GM23338 (cell line): ENCODE measurements at regions not wholly inside any gene's neighbourhood (a gene's known extent, or its start where the extent isn't known, plus 50 kb on each side); places are given as distances from the start of the nearest gene placed in this dataset.

Source experiments
- ATAC-seq: fragments of 200-7000 bp; cut with Tn5 transposase; 3 replicates; pipeline ENCODE4 v1.9.1; 2020
- DNase-seq: peaks from one replicate; pipeline ENCODE4 v3.0.0-alpha.2; 2015; ENCODE audit warnings: low spot score
- H2AFZ ChIP-seq: fragments of 200-600 bp; sonication (generic); 2 replicates; pipeline ENCODE4 v1.8.0; 2016; ENCODE audit warnings: antibody characterized with exemption, mild to moderate bottlenecking, moderate library complexity
- H3F3A ChIP-seq: fragments of 200-600 bp; sonication (generic); replicated peaks from 2 replicates; pipeline ENCODE4 v1.8.0; 2017; ENCODE audit warnings: antibody characterized with exemption, mixed run types, low read depth
- H3K27ac ChIP-seq: fragments of 200-600 bp; sonication (generic); 2 replicates; pipeline ENCODE4 v1.6.1; 2016; ENCODE audit warnings: low read depth
- H3K27me3 ChIP-seq: fragments of 200-600 bp; sonication (generic); 2 replicates; pipeline ENCODE4 v1.8.0; 2016; ENCODE audit warnings: mild to moderate bottlenecking, mixed run types, moderate library complexity; ENCODE audit not compliant: insufficient read depth
- H3K36me3 ChIP-seq: fragments of 200-600 bp; sonication (generic); 2 replicates; pipeline ENCODE4 v1.8.0; 2016; ENCODE audit warnings: mild to moderate bottlenecking; ENCODE audit not compliant: insufficient read depth
- H3K4me1 ChIP-seq: fragments of 200-600 bp; sonication (generic); 2 replicates; pipeline ENCODE4 v1.8.0; 2016; ENCODE audit warnings: mild to moderate bottlenecking, moderate library complexity; ENCODE audit not compliant: insufficient read depth
- H3K4me2 ChIP-seq: fragments of 200-600 bp; sonication (generic); 2 replicates; pipeline ENCODE4 v1.7.1; 2017; ENCODE audit warnings: mixed run types
- H3K4me3 ChIP-seq: fragments of 200-600 bp; sonication (generic); 2 replicates; pipeline ENCODE4 v1.6.1; 2016; ENCODE audit warnings: mixed run types
- H3K79me2 ChIP-seq: fragments of 200-600 bp; sonication (generic); replicated peaks from 2 replicates; pipeline ENCODE4 v1.8.0; 2017; ENCODE audit warnings: mild to moderate bottlenecking; ENCODE audit not compliant: insufficient read depth
- H3K9me2 ChIP-seq: fragments of 200-600 bp; sonication (generic); 2 replicates; pipeline ENCODE4 v1.8.0; 2017; ENCODE audit not compliant: insufficient read depth
- H4K20me1 ChIP-seq: fragments of 200-600 bp; sonication (generic); replicated peaks from 2 replicates; pipeline ENCODE4 v1.8.0; 2017; ENCODE audit warnings: mild to moderate bottlenecking; ENCODE audit not compliant: insufficient read depth
- H3K27ac Mint-ChIP-seq: 2 replicates; pipeline ENCODE4 v1.8.0; 2020; ENCODE audit warnings: inconsistent platforms, mild to moderate bottlenecking, moderate library complexity, mixed read lengths
- H3K27me3 Mint-ChIP-seq: 3 replicates; pipeline ENCODE4 v1.8.0; 2022; ENCODE audit warnings: low read depth, mild to moderate bottlenecking, moderate library complexity, mixed read lengths, inconsistent platforms; ENCODE audit not compliant: insufficient read depth, poor library complexity
- H3K36me3 Mint-ChIP-seq: 3 replicates; pipeline ENCODE4 v1.8.0; 2021; ENCODE audit warnings: low read depth, mild to moderate bottlenecking, inconsistent platforms, moderate library complexity, mixed read lengths
- H3K4me1 Mint-ChIP-seq: 3 replicates; pipeline ENCODE4 v1.8.0; 2020; ENCODE audit warnings: mild to moderate bottlenecking, inconsistent platforms, mixed read lengths
- H3K4me3 Mint-ChIP-seq: 3 replicates; pipeline ENCODE4 v1.8.0; 2021; ENCODE audit warnings: moderate library complexity, mild to moderate bottlenecking, inconsistent platforms, mixed read lengths
- H3K9me3 Mint-ChIP-seq: 3 replicates; pipeline ENCODE4 v1.8.0; 2020; ENCODE audit warnings: moderate library complexity, mild to moderate bottlenecking, inconsistent platforms, mixed read lengths
- CREB1 ChIP-seq: fragments of 250-450 bp; sonication (Bioruptor Pico); IDR thresholded peaks from 2 replicates; pipeline ENCODE4 v1.5.0; 2020; ENCODE audit warnings: low read depth, mild to moderate bottlenecking, moderate library complexity
- EZH2 ChIP-seq: fragments of 200-600 bp; sonication (generic); IDR thresholded peaks from one replicate; pipeline ENCODE4 v1.8.0; 2017; ENCODE audit warnings: antibody characterized with exemption, mild to moderate bottlenecking, low read depth; ENCODE audit not compliant: unreplicated experiment
- EZH2phosphoT487 ChIP-seq: fragments of 200-600 bp; sonication (generic); IDR thresholded peaks from one replicate; pipeline ENCODE4 v1.8.1; 2018; ENCODE audit warnings: antibody characterized with exemption; ENCODE audit not compliant: unreplicated experiment
- JUNB ChIP-seq: IDR thresholded peaks from one replicate; pipeline ENCODE4 v1.6.1; 2016; ENCODE audit warnings: antibody characterized with exemption; ENCODE audit not compliant: unreplicated experiment
- POLR2AphosphoS5 ChIP-seq: IDR thresholded peaks from 2 replicates; pipeline ENCODE4 v1.6.1; 2016; ENCODE audit warnings: antibody characterized with exemption, low read depth
- STAT1 ChIP-seq: IDR thresholded peaks from one replicate; pipeline ENCODE4 v1.6.1; 2016; ENCODE audit warnings: antibody characterized with exemption; ENCODE audit not compliant: unreplicated experiment
- ZNF114 ChIP-seq: fragments of 250-450 bp; sonication (Bioruptor Pico); IDR thresholded peaks from 2 replicates; pipeline ENCODE4 v1.5.0; 2020; ENCODE audit warnings: mild to moderate bottlenecking, moderate library complexity
- ZNF331 ChIP-seq: fragments of 250-450 bp; sonication (Bioruptor Pico); IDR thresholded peaks from 2 replicates; pipeline ENCODE4 v1.5.0; 2020; ENCODE audit warnings: low read depth, mild to moderate bottlenecking, moderate library complexity
- ZNF462 ChIP-seq: fragments of 250-450 bp; sonication (Bioruptor Pico); IDR thresholded peaks from 2 replicates; pipeline ENCODE4 v1.5.0; 2020; ENCODE audit warnings: mild to moderate bottlenecking, moderate library complexity
- TF ChIP-seq, protein P1 (sequence below): IDR thresholded peaks from 2 replicates; pipeline ENCODE4 v1.6.1; 2016; ENCODE audit warnings: antibody characterized with exemption
- TF ChIP-seq, protein P2 (sequence below): IDR thresholded peaks from one replicate; pipeline ENCODE4 v1.6.1; 2018; ENCODE audit warnings: antibody characterized with exemption; ENCODE audit not compliant: unreplicated experiment
- TF ChIP-seq, protein P3 (sequence below), 2 experiments: fragments of 200-600 bp in 1 of 2; sonication (generic) in 1 of 2; conservative IDR thresholded peaks; 2 replicates each; pipeline versions ENCODE4 v1.5.1 to v1.6.1; 2016 to 2017; ENCODE audit warnings: antibody characterized with exemption in 2 of 2, low read depth in 2 of 2, mild to moderate bottlenecking in 2 of 2, moderate library complexity in 1 of 2

GRCh38 chr4:66373268-66373667 lies 703.0 kb upstream of the EPHA5 start (continued):
- TF ChIP-seq STAT1 (no peak), ZNF331 (CRISPR knock-in tag) (no peak)
- TF ChIP-seq, protein P1, sequence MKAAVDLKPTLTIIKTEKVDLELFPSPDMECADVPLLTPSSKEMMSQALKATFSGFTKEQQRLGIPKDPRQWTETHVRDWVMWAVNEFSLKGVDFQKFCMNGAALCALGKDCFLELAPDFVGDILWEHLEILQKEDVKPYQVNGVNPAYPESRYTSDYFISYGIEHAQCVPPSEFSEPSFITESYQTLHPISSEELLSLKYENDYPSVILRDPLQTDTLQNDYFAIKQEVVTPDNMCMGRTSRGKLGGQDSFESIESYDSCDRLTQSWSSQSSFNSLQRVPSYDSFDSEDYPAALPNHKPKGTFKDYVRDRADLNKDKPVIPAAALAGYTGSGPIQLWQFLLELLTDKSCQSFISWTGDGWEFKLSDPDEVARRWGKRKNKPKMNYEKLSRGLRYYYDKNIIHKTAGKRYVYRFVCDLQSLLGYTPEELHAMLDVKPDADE = no peak

GRCh38 chr4:66372706-66373105 lies 702.4 kb upstream of the EPHA5 start:
- H3K4me3 Mint-ChIP-seq = no peak overlapping the region

More at GRCh38 chr4:66372706-66373105, 702.4 kb upstream of the EPHA5 start:
- Mint-ChIP-seq H3K27me3 (no peaks in the 10 kb centered on the region), H3K9me3 (no peaks in the 10 kb centered on the region), H3K27ac (no peak overlapping the region), H3K36me3 (no peaks in the 10 kb centered on the region), H3K4me1 (no peaks in the 10 kb centered on the region)
- H3K36me3 ChIP-seq = no peaks in the 10 kb centered on the region
- no peaks in the 10 kb centered on the region for H3K27me3 ChIP-seq
- no peaks in the 10 kb centered on the region for H4K20me1 ChIP-seq
- H3K9me2 ChIP-seq = no peaks in the 10 kb centered on the region; the same call in 1 of the 2 replicates
- H3K4me2 ChIP-seq = no peak overlapping the region
- no peak overlapping the region for H3K4me3 ChIP-seq
- H3F3A ChIP-seq = no peaks in the 10 kb centered on the region
- H3K27ac ChIP-seq = no peak overlapping the region
- DNase-seq = no peak
- no peak for TF ChIP-seq JUNB
- no peak for TF ChIP-seq ZNF331 (CRISPR knock-in tag)
- TF ChIP-seq ZNF114 = no peak
- TF ChIP-seq, protein P1 = no peak
- no peak for TF ChIP-seq EZH2
- TF ChIP-seq CREB1 = no peak
- TF ChIP-seq POLR2AphosphoS5 = no peak
- TF ChIP-seq STAT1 = no peak
- no peak for TF ChIP-seq EZH2phosphoT487
- no peak for TF ChIP-seq ZNF462
- TF ChIP-seq, protein P2, sequence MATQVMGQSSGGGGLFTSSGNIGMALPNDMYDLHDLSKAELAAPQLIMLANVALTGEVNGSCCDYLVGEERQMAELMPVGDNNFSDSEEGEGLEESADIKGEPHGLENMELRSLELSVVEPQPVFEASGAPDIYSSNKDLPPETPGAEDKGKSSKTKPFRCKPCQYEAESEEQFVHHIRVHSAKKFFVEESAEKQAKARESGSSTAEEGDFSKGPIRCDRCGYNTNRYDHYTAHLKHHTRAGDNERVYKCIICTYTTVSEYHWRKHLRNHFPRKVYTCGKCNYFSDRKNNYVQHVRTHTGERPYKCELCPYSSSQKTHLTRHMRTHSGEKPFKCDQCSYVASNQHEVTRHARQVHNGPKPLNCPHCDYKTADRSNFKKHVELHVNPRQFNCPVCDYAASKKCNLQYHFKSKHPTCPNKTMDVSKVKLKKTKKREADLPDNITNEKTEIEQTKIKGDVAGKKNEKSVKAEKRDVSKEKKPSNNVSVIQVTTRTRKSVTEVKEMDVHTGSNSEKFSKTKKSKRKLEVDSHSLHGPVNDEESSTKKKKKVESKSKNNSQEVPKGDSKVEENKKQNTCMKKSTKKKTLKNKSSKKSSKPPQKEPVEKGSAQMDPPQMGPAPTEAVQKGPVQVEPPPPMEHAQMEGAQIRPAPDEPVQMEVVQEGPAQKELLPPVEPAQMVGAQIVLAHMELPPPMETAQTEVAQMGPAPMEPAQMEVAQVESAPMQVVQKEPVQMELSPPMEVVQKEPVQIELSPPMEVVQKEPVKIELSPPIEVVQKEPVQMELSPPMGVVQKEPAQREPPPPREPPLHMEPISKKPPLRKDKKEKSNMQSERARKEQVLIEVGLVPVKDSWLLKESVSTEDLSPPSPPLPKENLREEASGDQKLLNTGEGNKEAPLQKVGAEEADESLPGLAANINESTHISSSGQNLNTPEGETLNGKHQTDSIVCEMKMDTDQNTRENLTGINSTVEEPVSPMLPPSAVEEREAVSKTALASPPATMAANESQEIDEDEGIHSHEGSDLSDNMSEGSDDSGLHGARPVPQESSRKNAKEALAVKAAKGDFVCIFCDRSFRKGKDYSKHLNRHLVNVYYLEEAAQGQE = no peak
- TF ChIP-seq, protein P3, sequence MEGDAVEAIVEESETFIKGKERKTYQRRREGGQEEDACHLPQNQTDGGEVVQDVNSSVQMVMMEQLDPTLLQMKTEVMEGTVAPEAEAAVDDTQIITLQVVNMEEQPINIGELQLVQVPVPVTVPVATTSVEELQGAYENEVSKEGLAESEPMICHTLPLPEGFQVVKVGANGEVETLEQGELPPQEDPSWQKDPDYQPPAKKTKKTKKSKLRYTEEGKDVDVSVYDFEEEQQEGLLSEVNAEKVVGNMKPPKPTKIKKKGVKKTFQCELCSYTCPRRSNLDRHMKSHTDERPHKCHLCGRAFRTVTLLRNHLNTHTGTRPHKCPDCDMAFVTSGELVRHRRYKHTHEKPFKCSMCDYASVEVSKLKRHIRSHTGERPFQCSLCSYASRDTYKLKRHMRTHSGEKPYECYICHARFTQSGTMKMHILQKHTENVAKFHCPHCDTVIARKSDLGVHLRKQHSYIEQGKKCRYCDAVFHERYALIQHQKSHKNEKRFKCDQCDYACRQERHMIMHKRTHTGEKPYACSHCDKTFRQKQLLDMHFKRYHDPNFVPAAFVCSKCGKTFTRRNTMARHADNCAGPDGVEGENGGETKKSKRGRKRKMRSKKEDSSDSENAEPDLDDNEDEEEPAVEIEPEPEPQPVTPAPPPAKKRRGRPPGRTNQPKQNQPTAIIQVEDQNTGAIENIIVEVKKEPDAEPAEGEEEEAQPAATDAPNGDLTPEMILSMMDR (conservative IDR thresholded peaks at IDR 0.05; ENCODE audit: low read depth in 2 of 2) = no peak
- H3K4me1 ChIP-seq = no peaks in the 10 kb centered on the region
- no peak overlapping the region for H2AFZ ChIP-seq
- ATAC-seq = no peak
- H3K79me2 ChIP-seq = no peaks in the 10 kb centered on the region
